Glutamatergic neuron (in vitro differentiated cells): ENCODE measurements at regions not wholly inside any gene's neighbourhood (a gene's known extent, or its start where the extent isn't known, plus 50 kb on each side); places are given as distances from the start of the nearest gene placed in this dataset.

ENCODE experiments used
- DNase-seq: peaks from one replicate; pipeline ENCODE4 v3.0.0; 2022
- H3K27ac Mint-ChIP-seq: one replicate; pipeline ENCODE4 v1.8.0; 2020; ENCODE audit warnings: mild to moderate bottlenecking, mixed read lengths, inconsistent platforms; ENCODE audit not compliant: unreplicated experiment
- H3K27me3 Mint-ChIP-seq: one replicate; pipeline ENCODE4 v1.8.0; 2020; ENCODE audit warnings: mild to moderate bottlenecking, moderate library complexity, mixed read lengths, inconsistent platforms; ENCODE audit not compliant: unreplicated experiment
- H3K36me3 Mint-ChIP-seq: one replicate; pipeline ENCODE4 v1.8.0; 2020; ENCODE audit warnings: mild to moderate bottlenecking, mixed read lengths, inconsistent platforms; ENCODE audit not compliant: unreplicated experiment
- H3K4me1 Mint-ChIP-seq: one replicate; pipeline ENCODE4 v1.8.0; 2020; ENCODE audit warnings: mild to moderate bottlenecking, low read depth, mixed read lengths, inconsistent platforms; ENCODE audit not compliant: unreplicated experiment
- H3K4me3 Mint-ChIP-seq: one replicate; pipeline ENCODE4 v1.8.0; 2020; ENCODE audit warnings: mild to moderate bottlenecking, mixed read lengths, inconsistent platforms; ENCODE audit not compliant: unreplicated experiment
- H3K9me3 Mint-ChIP-seq: one replicate; pipeline ENCODE4 v1.8.0; 2020; ENCODE audit warnings: mild to moderate bottlenecking, moderate library complexity, mixed read lengths, inconsistent platforms; ENCODE audit not compliant: unreplicated experiment
- CTCF ChIP-seq: fragments of 200-600 bp; sonication (generic); IDR thresholded peaks from one replicate; pipeline ENCODE4 v1.5.0; 2021; ENCODE audit not compliant: partially characterized antibody, unreplicated experiment

GRCh38 chr5:81884871-81885270 is 87.0 kb upstream of the ATG10 start:
- peaks cover 10% of the 10 kb centered on the region for H3K36me3 Mint-ChIP-seq
- no peak overlapping the region for H3K27ac Mint-ChIP-seq
- H3K9me3 Mint-ChIP-seq: no peaks in the 10 kb centered on the region
- no peak for TF ChIP-seq CTCF
- no peaks in the 10 kb centered on the region for H3K27me3 Mint-ChIP-seq
- no peak overlapping the region for H3K4me3 Mint-ChIP-seq
- DNase-seq: no peak
- H3K4me1 Mint-ChIP-seq: no peaks in the 10 kb centered on the region

GRCh38 chr5:81883371-81883770 is 88.5 kb upstream of the ATG10 start:
- no peaks in the 10 kb centered on the region for H3K9me3 Mint-ChIP-seq
- no peak for DNase-seq
- no peaks in the 10 kb centered on the region for H3K4me1 Mint-ChIP-seq
- H3K27me3 Mint-ChIP-seq: no peaks in the 10 kb centered on the region
- no peak overlapping the region for H3K27ac Mint-ChIP-seq
- TF ChIP-seq CTCF: no peak
- H3K4me3 Mint-ChIP-seq: no peak overlapping the region
- no peaks in the 10 kb centered on the region for H3K36me3 Mint-ChIP-seq

- H3K9me3 Mint-ChIP-seq: no peaks in the 10 kb centered on the region
Observed at GRCh38 chr5:81881595-81881994, 90.2 kb upstream of the ATG10 start.

GRCh38 chr5:81879936-81880335 is 91.9 kb upstream of the ATG10 start:
- Mint-ChIP-seq H3K9me3 (no peaks in the 10 kb centered on the region), H3K27me3 (no peaks in the 10 kb centered on the region), H3K36me3 (no peaks in the 10 kb centered on the region), H3K4me1 (no peaks in the 10 kb centered on the region), H3K27ac (no peak overlapping the region), H3K4me3 (no peak overlapping the region)
- DNase-seq: no peak
- no peak for TF ChIP-seq CTCF

More at GRCh38 chr5:81881595-81881994, 90.2 kb upstream of the ATG10 start:
- no peak overlapping the region for H3K27ac Mint-ChIP-seq
- H3K27me3 Mint-ChIP-seq: no peaks in the 10 kb centered on the region
- DNase-seq: no peak
- TF ChIP-seq CTCF: no peak
- H3K36me3 Mint-ChIP-seq: no peaks in the 10 kb centered on the region
- H3K4me3 Mint-ChIP-seq: no peak overlapping the region
- H3K4me1 Mint-ChIP-seq: no peaks in the 10 kb centered on the region

DNA sequence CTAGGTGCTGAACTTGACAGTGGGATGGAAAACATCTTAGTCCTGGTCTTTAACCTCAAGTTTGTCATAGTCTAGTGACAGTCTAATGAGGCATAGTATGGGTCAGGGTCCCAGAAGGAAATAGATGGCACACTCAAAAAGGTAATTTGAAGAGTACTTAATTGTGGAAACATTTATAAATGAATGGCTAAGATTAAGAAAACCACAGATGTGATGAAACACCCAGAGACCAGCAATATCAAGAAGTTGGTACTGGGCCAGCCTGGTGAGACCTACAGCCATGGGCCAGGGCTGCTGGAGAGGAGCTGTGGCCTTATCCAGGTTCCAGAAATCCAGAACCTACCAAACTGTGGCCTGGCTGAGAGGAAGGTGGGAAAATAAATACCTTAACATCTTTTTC is 93.5 kb upstream of the ATG10 start:
- Mint-ChIP-seq H3K4me3 (no peak overlapping the region), H3K9me3 (no peaks in the 10 kb centered on the region), H3K36me3 (no peaks in the 10 kb centered on the region), H3K27me3 (no peaks in the 10 kb centered on the region), H3K4me1 (no peaks in the 10 kb centered on the region), H3K27ac (no peak overlapping the region)
- TF ChIP-seq CTCF: no peak
- DNase-seq: no peak
